ENCODE measurements at regions not wholly inside any gene's neighbourhood (a gene's known extent, or its start where the extent isn't known, plus 50 kb on each side); places are given as distances from the start of the nearest gene placed in this dataset.
"Not testable (repeated sequence)": the region's sequence is repeated elsewhere in the genome, so short reads cannot be mapped to it uniquely, and the experiment has no call there.

- no peak for DNase-seq
Measured at GRCh38 chr11:133636711-133637355, 104.5 kb upstream of the OPCML start.

DNA sequence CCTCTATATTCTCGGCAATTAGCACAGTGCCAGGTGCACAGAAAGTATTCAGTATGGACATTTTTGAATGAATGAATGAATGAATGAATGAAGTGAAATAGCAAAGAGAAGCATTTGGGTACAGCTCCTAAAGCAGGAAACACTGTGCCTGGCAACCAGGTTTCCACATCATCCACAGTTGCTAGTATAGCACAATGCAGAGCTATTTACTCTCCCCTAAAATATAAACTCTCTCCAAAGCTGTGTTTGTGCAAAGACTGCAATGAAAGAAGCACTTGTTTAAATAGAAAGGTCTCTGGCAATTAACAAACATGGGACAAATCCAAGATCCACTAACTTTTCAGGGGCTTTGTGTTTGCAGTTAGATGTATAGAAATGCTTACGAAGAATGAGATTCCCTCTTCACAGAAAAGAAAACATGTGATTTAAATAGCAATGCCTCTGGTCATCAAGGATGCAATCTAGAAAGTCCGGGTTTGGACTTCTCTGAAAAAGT, 103.0 kb upstream of the OPCML start:
- no peak for DNase-seq

GRCh38 chr11:133628371-133628770, 96.1 kb upstream of the OPCML start:
- not testable (repeated sequence) for DNase-seq

- no peak for DNase-seq
Measured at GRCh38 chr11:133621611-133622010, 89.3 kb upstream of the OPCML start.

DNA sequence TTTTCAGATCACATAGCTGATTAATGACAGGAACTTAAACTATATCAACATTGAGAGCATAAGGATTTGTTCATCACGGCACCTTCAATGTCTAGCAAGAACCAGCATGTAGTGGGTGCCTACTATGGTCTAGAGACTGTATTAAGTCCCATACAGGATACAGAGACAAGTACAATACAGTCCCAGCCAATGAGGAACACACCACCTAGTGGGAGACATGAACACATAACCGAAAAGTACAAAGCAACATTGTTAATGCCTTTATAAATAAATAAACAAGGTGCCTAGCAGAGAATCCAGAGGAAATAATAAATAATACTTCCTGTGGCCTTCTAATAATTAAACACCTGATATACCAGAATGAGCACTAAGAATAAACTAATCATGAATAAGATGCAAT, 87.7 kb upstream of the OPCML start:
- DNase-seq: no peak

GRCh38 chr11:133619397-133619796, 87.1 kb upstream of the OPCML start:
- no peak for DNase-seq

DNA sequence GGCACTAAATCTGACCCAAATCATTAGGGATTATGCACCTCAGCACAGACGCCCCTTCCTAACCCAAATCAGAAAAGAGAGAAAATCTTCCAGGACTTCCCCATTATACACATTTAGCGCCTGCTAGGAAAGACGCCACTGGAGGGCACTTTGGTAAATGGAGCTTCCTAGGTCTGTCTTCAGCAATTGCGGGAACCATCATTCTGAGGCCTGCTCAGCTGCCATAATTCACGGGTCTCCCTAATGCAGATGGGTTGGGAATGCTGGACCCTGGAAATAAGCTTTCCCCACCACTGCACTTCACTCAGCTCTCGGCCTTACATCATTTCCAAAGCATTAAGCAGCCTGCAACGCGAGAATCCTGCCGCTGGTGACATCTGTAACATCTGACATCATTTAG, 86.2 kb upstream of the OPCML start:
- no peak for DNase-seq

GRCh38 chr11:133608496-133608895, 76.2 kb upstream of the OPCML start:
- no peak for DNase-seq

DNA sequence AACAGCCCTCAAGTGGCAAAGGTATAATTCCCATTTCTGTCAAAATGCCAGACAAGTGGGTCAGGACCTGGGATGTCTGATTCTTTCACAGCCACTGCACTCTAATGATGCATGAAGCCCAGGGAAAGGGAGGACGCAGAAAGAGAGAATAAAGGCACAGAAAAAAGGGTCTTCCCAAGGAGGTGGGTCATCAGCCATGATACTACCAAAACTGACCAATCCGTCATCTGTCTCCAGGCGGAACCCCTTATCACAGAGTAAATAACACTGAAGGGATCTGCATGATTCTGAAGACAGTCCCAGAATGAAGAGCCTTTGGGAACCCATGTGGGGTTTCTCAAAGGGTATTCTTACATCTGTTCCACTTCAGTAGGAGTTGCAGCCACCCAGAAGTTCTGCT, 73.8 kb upstream of the OPCML start:
- no peak for DNase-seq

GRCh38 chr11:133605482-133605881, 73.2 kb upstream of the OPCML start:
- DNase-seq: no peak

DNA sequence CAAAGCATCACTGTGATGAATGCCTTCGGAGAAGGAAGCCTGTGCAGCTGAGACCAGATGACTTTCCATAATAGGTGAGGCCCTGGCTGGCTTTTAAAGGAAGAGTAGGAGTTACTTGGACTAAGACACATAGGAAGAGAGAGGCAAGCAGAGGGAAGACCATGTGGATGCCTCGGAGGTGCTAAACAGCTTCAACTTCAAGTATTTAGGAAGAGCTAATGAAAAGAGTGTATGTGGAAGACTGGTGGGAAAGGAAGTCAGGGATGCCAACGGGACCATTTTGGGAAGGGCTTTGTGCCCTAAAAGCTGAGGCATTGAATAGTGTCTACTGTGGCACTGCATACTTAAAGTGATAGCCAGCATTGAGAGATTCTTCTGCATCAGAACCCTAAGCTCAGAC, 69.3 kb upstream of the OPCML start:
- DNase-seq: no peak

GRCh38 chr11:133600786-133601185, 68.5 kb upstream of the OPCML start:
- no peak for DNase-seq

- DNase-seq: no peak
Measured at GRCh38 chr11:133600306-133600705, 68.0 kb upstream of the OPCML start.

- no peak for DNase-seq
Measured at GRCh38 chr11:133598906-133599305, 66.6 kb upstream of the OPCML start.

- DNase-seq: no peak
Measured at GRCh38 chr11:133597236-133597635, 64.9 kb upstream of the OPCML start.

DNA sequence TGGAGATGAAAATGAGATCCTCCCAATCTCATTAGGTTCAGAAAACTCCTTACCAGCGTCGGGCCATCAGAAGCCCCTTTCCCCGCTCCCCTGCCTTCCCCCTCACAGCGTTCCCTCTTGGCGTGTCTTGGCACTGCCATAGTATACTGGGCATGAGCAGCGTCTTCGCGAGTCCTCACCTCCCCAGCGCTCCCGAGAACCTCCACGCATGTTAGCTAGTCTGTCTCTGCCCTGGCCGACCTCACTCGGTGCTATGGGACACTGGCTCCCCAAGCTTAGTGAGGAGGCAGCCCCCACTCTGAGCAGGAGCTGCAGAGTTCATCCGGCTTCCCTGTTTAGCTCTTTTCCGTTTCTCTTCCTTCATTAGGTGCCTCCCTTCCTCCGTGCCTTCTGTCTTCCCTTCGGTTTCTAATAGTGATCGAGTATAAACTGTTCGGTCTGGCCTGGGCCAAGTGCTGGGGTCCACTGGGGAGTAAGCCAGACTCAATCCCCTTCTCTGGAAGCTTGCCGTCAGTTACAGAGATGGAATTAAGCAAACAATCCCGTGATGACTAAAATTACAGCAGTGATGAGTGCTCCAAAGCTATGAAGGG, 63.8 kb upstream of the OPCML start:
- DNase-seq: no peak

DNA sequence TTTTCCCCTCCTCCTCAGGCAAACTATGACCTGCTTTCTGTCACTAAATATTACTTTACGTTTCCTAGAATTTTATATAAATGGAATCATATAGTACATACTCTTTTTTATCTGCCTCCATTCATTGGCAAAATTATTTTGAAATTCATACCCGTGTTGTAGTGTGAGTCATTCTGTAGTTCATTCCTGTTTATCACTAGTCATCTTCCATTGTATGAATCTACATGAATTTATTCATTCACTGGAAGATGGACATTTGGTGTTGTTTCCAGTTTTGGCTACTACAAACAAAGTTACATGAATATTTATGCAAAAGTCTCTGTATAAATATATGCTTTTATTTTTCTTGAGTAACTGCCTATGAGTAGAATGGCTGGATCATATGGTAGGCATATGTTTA, 60.7 kb upstream of the OPCML start:
- DNase-seq: no peak

DNA sequence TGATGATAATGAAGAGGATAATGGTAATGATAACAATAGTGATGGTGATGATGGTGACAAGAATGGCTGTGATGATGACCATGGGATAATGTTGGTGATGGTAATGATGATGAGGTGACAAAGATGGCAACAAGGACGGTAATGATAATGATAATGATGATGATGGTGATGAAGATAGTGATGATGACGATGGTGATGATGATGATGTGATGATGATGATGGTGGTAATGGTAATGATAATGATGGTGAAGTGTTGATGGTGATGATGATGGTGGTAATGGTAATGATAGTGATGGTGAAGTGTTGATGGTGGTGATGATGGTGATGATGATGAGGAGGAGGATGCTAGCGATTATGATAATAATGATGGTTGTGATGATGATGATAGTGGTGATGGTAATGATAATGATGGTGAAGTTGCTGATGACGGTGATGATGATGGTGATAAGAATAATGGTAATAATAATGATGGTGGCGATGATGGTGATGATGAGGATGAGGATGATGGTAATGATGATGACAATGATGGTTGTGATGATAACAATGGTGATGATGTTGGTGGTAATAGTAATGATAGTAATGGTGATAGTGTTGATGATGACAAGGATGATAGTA, 54.7 kb upstream of the OPCML start:
- DNase-seq: no peak

- no peak for DNase-seq
Measured at GRCh38 chr11:133582750-133583149, 50.4 kb upstream of the OPCML start.

GRCh38 chr11:133582326-133582725, 50.0 kb upstream of the OPCML start:
- no peak for DNase-seq
